Activated CD8-positive, alpha-beta T cell treated with anti-CD3 and anti-CD28 coated beads for 36 hours (primary cell): ENCODE measurements at regions not wholly inside any gene's neighbourhood (a gene's known extent, or its start where the extent isn't known, plus 50 kb on each side); places are given as distances from the start of the nearest gene placed in this dataset.
"Not testable (repeated sequence)": the region's sequence is repeated elsewhere in the genome, so short reads cannot be mapped to it uniquely, and the experiment has no call there.

Experiments
- ATAC-seq: fragments of 200-7000 bp; cut with Tn5 transposase; one replicate; pipeline ENCODE4 v1.10.0; 2021; ENCODE audit warnings: mild to moderate bottlenecking, moderate library complexity
- CTCF ChIA-PET: fragments of 350-600 bp; sonication (Branson Sonifier 250); formaldehyde crosslinking; loops from one replicate; lab custom pipeline; 2021; ENCODE audit warnings: antibody characterized with exemption; lab: Charles Lee
- POLR2A ChIA-PET: fragments of 350-600 bp; sonication (Branson Sonifier 250); formaldehyde crosslinking; loops from one replicate; lab custom pipeline; 2021; ENCODE audit warnings: antibody characterized with exemption; lab: Charles Lee
- DNase-seq: peaks from one replicate; pipeline ENCODE4 v3.0.0-alpha.2; 2020
- H3K27ac Mint-ChIP-seq: one replicate; pipeline ENCODE4 v1.8.0; 2021; ENCODE audit warnings: mild to moderate bottlenecking, mixed read lengths
- H3K27me3 Mint-ChIP-seq: one replicate; pipeline ENCODE4 v1.8.0; 2021; ENCODE audit warnings: mixed read lengths
- H3K36me3 Mint-ChIP-seq: one replicate; pipeline ENCODE4 v1.8.0; 2021; ENCODE audit warnings: low read depth, mixed read lengths
- H3K4me1 Mint-ChIP-seq: one replicate; pipeline ENCODE4 v1.8.0; 2021; ENCODE audit warnings: low read depth, mixed read lengths
- H3K4me3 Mint-ChIP-seq: one replicate; pipeline ENCODE4 v1.8.0; 2021; ENCODE audit warnings: mild to moderate bottlenecking, moderate library complexity, mixed read lengths
- H3K9me3 Mint-ChIP-seq: one replicate; pipeline ENCODE4 v1.8.0; 2021; ENCODE audit warnings: mixed read lengths
- CTCF ChIP-seq: fragments of 200-600 bp; IDR thresholded peaks from one replicate; pipeline ENCODE4 v1.8.0; 2022; ENCODE audit warnings: antibody characterized with exemption, mild to moderate bottlenecking
- intact Hi-C: fragments of 100-400 bp; cut with micrococcal nuclease; formaldehyde crosslinking; loops from one replicate; pipeline ENCODE4 v1.10.0; 2022

GRCh38 chr3:18194431-18194830 lies 230.7 kb downstream of the SATB1 start:
- DNase-seq, result no peak
- intact Hi-C loops, result no loop called here
- no peaks in the 10 kb centered on the region for H3K4me1 Mint-ChIP-seq
- no peak overlapping the region for H3K27ac Mint-ChIP-seq
- TF ChIP-seq CTCF, result no peak
- CTCF ChIA-PET, result no interaction called here
- peaks cover 15% of the 10 kb centered on the region for H3K9me3 Mint-ChIP-seq
- no peak for ATAC-seq
- H3K36me3 Mint-ChIP-seq, result no peaks in the 10 kb centered on the region
- POLR2A ChIA-PET, result no interaction called here
- H3K27me3 Mint-ChIP-seq, result no peaks in the 10 kb centered on the region
- H3K4me3 Mint-ChIP-seq, result no peak overlapping the region

- no peak for TF ChIP-seq CTCF
- intact Hi-C loops, result no loop called here
- Mint-ChIP-seq H3K4me1 (no peaks in the 10 kb centered on the region), H3K4me3 (no peak overlapping the region), H3K36me3 (no peaks in the 10 kb centered on the region), H3K27ac (no peak overlapping the region), H3K9me3 (peaks cover 2% of the 10 kb centered on the region), H3K27me3 (no peaks in the 10 kb centered on the region)
- POLR2A ChIA-PET, result no interaction called here
- CTCF ChIA-PET, result interaction anchor here (0.6 to 0.9 kb wide), 2 partner anchors 16 to 888 kb away, joined by 3 read pairs; no protein-coding TSS in a partner anchor
- DNase-seq, result no peak
- no peak for ATAC-seq
These were observed 234.5 kb downstream of the SATB1 start for GRCh38 chr3:18190646-18191045.

- Mint-ChIP-seq H3K4me3 (no peak overlapping the region), H3K36me3 (no peaks in the 10 kb centered on the region), H3K27ac (no peak overlapping the region), H3K4me1 (no peaks in the 10 kb centered on the region), H3K9me3 (no peaks in the 10 kb centered on the region), H3K27me3 (no peaks in the 10 kb centered on the region)
- no peak for TF ChIP-seq CTCF
- no peak for DNase-seq
- no peak for ATAC-seq
- intact Hi-C loops, result no loop called here
- CTCF ChIA-PET, result no interaction called here
- POLR2A ChIA-PET, result no interaction called here
These were observed 235.7 kb downstream of the SATB1 start for GRCh38 chr3:18189282-18190050.

GRCh38 chr3:18188491-18188890 lies 236.6 kb downstream of the SATB1 start:
- intact Hi-C loops, result no loop called here
- Mint-ChIP-seq H3K27me3 (no peaks in the 10 kb centered on the region), H3K4me1 (no peaks in the 10 kb centered on the region), H3K9me3 (no peaks in the 10 kb centered on the region), H3K4me3 (no peak overlapping the region), H3K36me3 (no peaks in the 10 kb centered on the region), H3K27ac (no peak overlapping the region)
- DNase-seq (no peak), ATAC-seq (no peak)
- CTCF ChIA-PET, result interaction anchor here (0.8 kb wide), 1 partner anchor 15 kb away, joined by 3 read pairs; no protein-coding TSS in a partner anchor
- POLR2A ChIA-PET, result no interaction called here
- no peak for TF ChIP-seq CTCF

- TF ChIP-seq CTCF, result no peak
- Mint-ChIP-seq H3K9me3 (no peaks in the 10 kb centered on the region), H3K4me3 (no peak overlapping the region), H3K4me1 (no peaks in the 10 kb centered on the region), H3K27ac (no peak overlapping the region), H3K36me3 (no peaks in the 10 kb centered on the region), H3K27me3 (no peaks in the 10 kb centered on the region)
- no peak for ATAC-seq
- intact Hi-C loops, result no loop called here
- no peak for DNase-seq
- ChIA-PET CTCF (interaction anchor here (1.1 to 1.2 kb wide), 2 partner anchors 11 to 65 kb away, joined by 3 read pairs; no protein-coding TSS in a partner anchor), POLR2A (no interaction called here)
These were observed 239.5 kb downstream of the SATB1 start for GRCh38 chr3:18185624-18186023.

GRCh38 chr3:18182923-18183322 lies 242.2 kb downstream of the SATB1 start:
- intact Hi-C loops, H3K4me1 Mint-ChIP-seq, H3K36me3 Mint-ChIP-seq, H3K9me3 Mint-ChIP-seq, H3K4me3 Mint-ChIP-seq, H3K27ac Mint-ChIP-seq, CTCF ChIA-PET, ATAC-seq, H3K27me3 Mint-ChIP-seq, DNase-seq: not testable (repeated sequence)
- POLR2A ChIA-PET, result interaction anchor here (0.6 kb wide), 1 partner anchor 23 kb away, joined by 3 read pairs; no protein-coding TSS in a partner anchor
